Prostate gland (tissue), 2 donors: ENCODE measurements at regions not wholly inside any gene's neighbourhood (a gene's known extent, or its start where the extent isn't known, plus 50 kb on each side); places are given as distances from the start of the nearest gene placed in this dataset. TPM values are rescaled to one million over a fixed set of nuclear protein-coding genes. Genes with fewer than 3 reads are reported as not detected.

Experiments
- DNase-seq: peaks from one replicate; pipeline ENCODE4 v3.0.0-alpha.2; 2019; ENCODE audit warnings: low spot score
- H3K27ac ChIP-seq, 2 donors: fragments of 200-600 bp; sonication (generic); 2 replicates each; pipeline ENCODE4 v1.5.1; 2017 to 2019
- H3K27me3 ChIP-seq: fragments of 200-600 bp; sonication (generic); replicated peaks from 2 replicates; pipeline ENCODE4 v1.5.1; 2019; ENCODE audit not compliant: insufficient read depth
- H3K36me3 ChIP-seq, 2 donors: fragments of 200-600 bp; sonication (generic); 1 replicate in 1 of 2; 2 replicates in 1 of 2; pipeline versions ENCODE4 v1.5.1 to v1.8.1; 2017 to 2019
- H3K4me1 ChIP-seq: fragments of 200-600 bp; sonication (generic); replicated peaks from 2 replicates; pipeline ENCODE4 v1.5.1; 2019
- H3K4me3 ChIP-seq, 2 donors: fragments of 200-600 bp; sonication (generic); 2 replicates each; pipeline ENCODE4 v1.5.1; 2017 to 2019
- H3K9me3 ChIP-seq: fragments of 200-600 bp; sonication (generic); 2 replicates; pipeline ENCODE4 v1.5.1; 2017
- POLR2A ChIP-seq: fragments of 450-650 bp; IDR thresholded peaks from one replicate; pipeline ENCODE4 v1.6.1; 2016; ENCODE audit warnings: antibody characterized with exemption, mild to moderate bottlenecking
- POLR2AphosphoS5 ChIP-seq: sonication (generic); formaldehyde crosslinking; IDR thresholded peaks from one replicate; pipeline ENCODE4 v1.6.1; 2017; ENCODE audit warnings: antibody characterized with exemption
- WGBS: methylation state at CpG from one replicate; pipeline ENCODE4 v1.1.5; 2018; 5-methylcytosine and 5-hydroxymethylcytosine counted together
- intact Hi-C: fragments of 100-400 bp; cut with DNase I; formaldehyde crosslinking; loops from one replicate; pipeline ENCODE4 v1.14.2; 2022
- microRNA-seq: library from miRNA; unstranded; fragments of <30 nt; microRNA quantifications from one replicate; pipeline ENCODE4, GENCODE V29; 2016
- small RNA-seq, 2 donors: library from RNA; depleted of rRNA; stranded (forward); fragments of <200 nt; gene quantifications; one replicate each; pipeline ENCODE3, GENCODE V24; 2016
- TF ChIP-seq, protein P1 (sequence below), 4 experiments: fragments of 200-600 bp in 2 of 4; fragments of 450-650 bp in 2 of 4; sonication (generic) in 2 of 4; IDR thresholded peaks; 1 replicate in 3 of 4; 2 replicates in 1 of 4; pipeline ENCODE4 v1.5.1; 2016 to 2019; ENCODE audit warnings: antibody characterized with exemption in 4 of 4, mild to moderate bottlenecking in 2 of 4, moderate library complexity in 2 of 4

DNA sequence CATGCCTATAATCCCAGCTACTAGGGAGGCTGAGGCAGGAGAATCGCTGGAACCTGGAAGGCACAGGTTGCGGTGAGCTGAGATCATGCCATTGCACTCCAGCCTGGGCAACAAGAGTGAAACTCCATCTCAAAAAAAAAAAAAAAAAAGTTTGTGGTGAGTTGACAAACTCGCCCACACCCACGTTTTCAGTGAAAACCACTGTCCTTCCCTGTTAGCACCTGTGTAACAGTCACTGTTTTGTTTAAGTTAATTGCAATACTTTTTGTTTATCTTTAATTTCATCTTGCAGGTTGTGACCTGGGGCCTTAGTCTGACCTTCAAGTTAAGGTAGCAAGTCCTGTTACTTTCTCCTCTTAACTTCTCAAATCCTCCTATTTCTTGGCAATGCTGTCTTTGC, 65.5 kb upstream of the SKOR2 start:
- WGBS, result 81% methylated on average over 4 of the region's 4 CpGs
- TF ChIP-seq POLR2A, result no peak
- no peak for TF ChIP-seq POLR2AphosphoS5
- TF ChIP-seq, protein P1, sequence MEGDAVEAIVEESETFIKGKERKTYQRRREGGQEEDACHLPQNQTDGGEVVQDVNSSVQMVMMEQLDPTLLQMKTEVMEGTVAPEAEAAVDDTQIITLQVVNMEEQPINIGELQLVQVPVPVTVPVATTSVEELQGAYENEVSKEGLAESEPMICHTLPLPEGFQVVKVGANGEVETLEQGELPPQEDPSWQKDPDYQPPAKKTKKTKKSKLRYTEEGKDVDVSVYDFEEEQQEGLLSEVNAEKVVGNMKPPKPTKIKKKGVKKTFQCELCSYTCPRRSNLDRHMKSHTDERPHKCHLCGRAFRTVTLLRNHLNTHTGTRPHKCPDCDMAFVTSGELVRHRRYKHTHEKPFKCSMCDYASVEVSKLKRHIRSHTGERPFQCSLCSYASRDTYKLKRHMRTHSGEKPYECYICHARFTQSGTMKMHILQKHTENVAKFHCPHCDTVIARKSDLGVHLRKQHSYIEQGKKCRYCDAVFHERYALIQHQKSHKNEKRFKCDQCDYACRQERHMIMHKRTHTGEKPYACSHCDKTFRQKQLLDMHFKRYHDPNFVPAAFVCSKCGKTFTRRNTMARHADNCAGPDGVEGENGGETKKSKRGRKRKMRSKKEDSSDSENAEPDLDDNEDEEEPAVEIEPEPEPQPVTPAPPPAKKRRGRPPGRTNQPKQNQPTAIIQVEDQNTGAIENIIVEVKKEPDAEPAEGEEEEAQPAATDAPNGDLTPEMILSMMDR (IDR thresholded peaks at IDR 0.05), result no peak
- Histone ChIP-seq H3K36me3 (no peaks in the 10 kb centered on the region), H3K27ac (no peak overlapping the region), H3K4me1 (no peaks in the 10 kb centered on the region), H3K4me3 (no peak overlapping the region), H3K27me3 (no peaks in the 10 kb centered on the region), H3K9me3 (no peaks in the 10 kb centered on the region)
- DNase-seq, result no peak
- intact Hi-C loops, result no loop called here

DNA sequence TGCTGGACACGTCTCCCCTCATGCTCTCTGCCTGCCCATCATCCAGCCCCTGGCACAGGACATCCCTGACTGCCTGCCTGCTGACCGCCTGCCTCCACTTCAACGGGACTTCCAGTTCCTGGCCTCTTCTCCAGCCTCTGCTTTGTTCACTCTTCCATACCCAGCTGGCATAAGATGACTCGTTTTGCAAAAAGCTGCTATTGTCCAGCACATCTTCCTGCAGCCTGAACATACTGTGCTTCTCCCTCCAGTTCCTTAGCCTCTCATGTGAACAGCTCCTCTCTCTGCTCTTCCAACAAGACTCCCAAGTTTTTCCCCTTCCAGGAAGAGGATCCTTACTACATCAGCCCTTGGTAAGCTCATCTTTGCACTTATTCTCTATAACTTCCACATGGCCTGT, 62.4 kb upstream of the SKOR2 start:
- Histone ChIP-seq H3K4me1 (no peaks in the 10 kb centered on the region), H3K9me3 (no peaks in the 10 kb centered on the region), H3K27ac (no peak overlapping the region), H3K27me3 (no peaks in the 10 kb centered on the region), H3K4me3 (no peak overlapping the region), H3K36me3 (no peaks in the 10 kb centered on the region)
- intact Hi-C loops, result no loop called here
- DNase-seq, result no peak
- TF ChIP-seq POLR2A (no peak), POLR2AphosphoS5 (no peak)
- TF ChIP-seq, protein P1 (IDR thresholded peaks at IDR 0.05), result no peak
- WGBS, result 54% methylated on average over 4 of the region's 4 CpGs

DNA sequence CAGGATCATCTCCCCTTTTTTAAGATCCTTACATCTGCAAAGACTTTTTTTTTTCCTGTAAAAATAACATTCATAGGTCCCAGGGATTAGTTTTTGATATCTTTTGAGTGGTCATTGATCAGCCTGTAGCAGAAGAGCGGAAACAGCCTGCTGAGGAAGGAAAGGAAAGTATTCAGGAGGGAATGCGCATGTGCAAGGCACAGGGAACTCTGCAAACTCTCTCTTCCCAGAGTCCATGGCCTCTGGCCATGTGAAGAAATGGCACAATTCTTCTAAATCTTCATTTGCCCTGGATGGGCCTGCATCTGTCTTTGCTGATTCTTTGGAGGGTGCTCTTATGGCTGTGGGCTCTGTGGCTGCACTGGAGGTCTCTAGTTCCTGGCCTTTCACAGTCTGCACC, 60.1 kb upstream of the SKOR2 start:
- Histone ChIP-seq H3K27me3 (no peaks in the 10 kb centered on the region), H3K4me3 (no peak overlapping the region), H3K4me1 (no peaks in the 10 kb centered on the region), H3K27ac (no peak overlapping the region), H3K9me3 (no peaks in the 10 kb centered on the region), H3K36me3 (no peaks in the 10 kb centered on the region)
- TF ChIP-seq, protein P1 (IDR thresholded peaks at IDR 0.05), result no peak
- no peak for TF ChIP-seq POLR2AphosphoS5
- intact Hi-C loops, result no loop called here
- DNase-seq, result no peak
- 91% methylated on average over 2 of the region's 2 CpGs for WGBS

Small RNAs in the stretch of these regions (microRNA-seq; reads per million reads assigned to microRNA genes)
- gene MIR4527, result not detected

Small RNAs in the stretch of these regions (small RNA-seq; reads per million reads assigned to genes)
- gene MIR4527, result 0 reads per million in 2 donors
